Panc1 (cell line): ENCODE measurements at regions not wholly inside any gene's neighbourhood (a gene's known extent, or its start where the extent isn't known, plus 50 kb on each side); places are given as distances from the start of the nearest gene placed in this dataset.
A peak's percentile ranks its signal among the peaks of the same experiment; 100 is the strongest.
"Not testable (repeated sequence)": the region's sequence is repeated elsewhere in the genome, so short reads cannot be mapped to it uniquely, and the experiment has no call there.

Experiments
- ATAC-seq: fragments of 200-7000 bp; cut with Tn5 transposase; 2 replicates; pipeline ENCODE4 v1.9.1; 2020; ENCODE audit warnings: mild to moderate bottlenecking, moderate library complexity
- BruUV-seq: library from RNA; stranded (reverse); fragments of 400-500 nt; replicated peaks from 2 replicates; lab custom pipeline; 2021; lab: Mats Ljungman, UMichigan
- CTCF ChIA-PET: fragments of 300-600 bp; sonication (Branson Sonifier 250); formaldehyde crosslinking; loops from one replicate; lab custom pipeline; 2022; ENCODE audit warnings: antibody characterized with exemption; lab: Charles Lee
- POLR2A ChIA-PET: fragments of 300-600 bp; sonication (Branson Sonifier 250); formaldehyde crosslinking; loops from one replicate; lab custom pipeline; 2022; ENCODE audit warnings: antibody characterized with exemption; lab: Charles Lee
- DNase-seq: peaks from one replicate; pipeline ENCODE4 v3.0.0-alpha.2; 2010; ENCODE audit warnings: low read depth, low spot score
- H3K27ac ChIP-seq: 2 replicates; pipeline ENCODE4 v1.5.1; 2011; ENCODE audit warnings: mild to moderate bottlenecking, low read length, inconsistent platforms
- H3K27me3 ChIP-seq: fragments of 200-500 bp; sonication (Bioruptor generic); 2 replicates; pipeline ENCODE4 v1.6.0; 2014; ENCODE audit warnings: low read length, inconsistent platforms; ENCODE audit not compliant: control insufficient read depth, insufficient read depth
- H3K36me3 ChIP-seq: fragments of 200-500 bp; sonication (Bioruptor generic); 2 replicates; pipeline ENCODE4 v1.5.1; 2014; ENCODE audit warnings: inconsistent platforms, mild to moderate bottlenecking, low read length, moderate library complexity; ENCODE audit not compliant: control insufficient read depth, insufficient read depth
- H3K4me1 ChIP-seq: 2 replicates; pipeline ENCODE4 v1.5.1; 2011; ENCODE audit warnings: inconsistent platforms, mild to moderate bottlenecking, low read length, moderate library complexity; ENCODE audit not compliant: control insufficient read depth, insufficient read depth
- H3K4me3 ChIP-seq, 2 experiments: 2 replicates each; pipeline ENCODE4 v1.5.1; 2011 to 2012; ENCODE audit warnings: low read depth in 2 of 2, low read length in 2 of 2, mild to moderate bottlenecking in 2 of 2, inconsistent platforms in 1 of 2, moderate library complexity in 1 of 2
- H3K9me3 ChIP-seq: fragments of 200-500 bp; sonication (Bioruptor generic); 2 replicates; pipeline ENCODE4 v1.5.1; 2014; ENCODE audit warnings: low read depth, mild to moderate bottlenecking, inconsistent platforms, low read length, moderate library complexity; ENCODE audit not compliant: control insufficient read depth, insufficient read depth
- CTCF ChIP-seq: fragments of 450-650 bp; IDR thresholded peaks from 2 replicates; pipeline ENCODE4 v1.5.1; 2017; ENCODE audit warnings: mild to moderate bottlenecking
- POLR2AphosphoS5 ChIP-seq: IDR thresholded peaks from 2 replicates; pipeline ENCODE4 v1.6.1; 2012; ENCODE audit warnings: mild to moderate bottlenecking, low read depth, low read length, moderate library complexity
- SIN3A ChIP-seq: IDR thresholded peaks from 2 replicates; pipeline ENCODE4 v1.6.1; 2012; ENCODE audit warnings: low read depth, mild to moderate bottlenecking, low read length, moderate library complexity, borderline replicate concordance; ENCODE audit not compliant: insufficient read depth
- TCF7L2 ChIP-seq: IDR thresholded peaks from 2 replicates; pipeline ENCODE4 v1.6.1; 2011; ENCODE audit warnings: mild to moderate bottlenecking, low read depth, low read length, inconsistent platforms
- in situ Hi-C: cut with HindIII; loops from 2 replicates; pipeline ENCODE4 v1.10.0; 2016; ENCODE audit warnings: low sequenced_read_pairs, low pct_unique_long_range_greater_than_20kb
- intact Hi-C: fragments of 100-400 bp; cut with micrococcal nuclease; formaldehyde crosslinking; loops from one replicate; pipeline ENCODE4 v1.10.0; 2022; ENCODE audit not compliant: unreplicated experiment
- TF ChIP-seq, protein P1 (sequence below), 2 experiments: IDR thresholded peaks; 2 replicates each; pipeline ENCODE4 v1.6.1; 2011 to 2012; ENCODE audit warnings: low read depth in 2 of 2, control low read depth in 1 of 2, low read length in 1 of 2, mild to moderate bottlenecking in 1 of 2, moderate library complexity in 1 of 2; ENCODE audit not compliant: insufficient read depth in 1 of 2

- Histone ChIP-seq H3K9me3 (no peaks in the 10 kb centered on the region), H3K27ac (no peak overlapping the region), H3K27me3 (no peaks in the 10 kb centered on the region), H3K4me3 (no peak overlapping the region), H3K4me1 (peaks cover 43% of the 10 kb centered on the region), H3K36me3 (no peaks in the 10 kb centered on the region)
- DNase-seq (no peak), ATAC-seq (no peak)
- CTCF ChIA-PET: no interaction called here
- POLR2A ChIA-PET: interaction anchor here (0.6 kb wide), 1 partner anchor 1618 kb away, joined by 3 read pairs; no protein-coding TSS in a partner anchor
- BruUV-seq: no TSS peak
- TF ChIP-seq TCF7L2 (peak; percentile 27; the same call in 1 of the 2 replicates), SIN3A (no peak), CTCF (no peak)
- intact Hi-C loops: no loop called here
- in situ Hi-C loops: no loop called here
Measured at GRCh38 chr22:25395915-25396314, 168.6 kb upstream of the GRK3 start.

DNA sequence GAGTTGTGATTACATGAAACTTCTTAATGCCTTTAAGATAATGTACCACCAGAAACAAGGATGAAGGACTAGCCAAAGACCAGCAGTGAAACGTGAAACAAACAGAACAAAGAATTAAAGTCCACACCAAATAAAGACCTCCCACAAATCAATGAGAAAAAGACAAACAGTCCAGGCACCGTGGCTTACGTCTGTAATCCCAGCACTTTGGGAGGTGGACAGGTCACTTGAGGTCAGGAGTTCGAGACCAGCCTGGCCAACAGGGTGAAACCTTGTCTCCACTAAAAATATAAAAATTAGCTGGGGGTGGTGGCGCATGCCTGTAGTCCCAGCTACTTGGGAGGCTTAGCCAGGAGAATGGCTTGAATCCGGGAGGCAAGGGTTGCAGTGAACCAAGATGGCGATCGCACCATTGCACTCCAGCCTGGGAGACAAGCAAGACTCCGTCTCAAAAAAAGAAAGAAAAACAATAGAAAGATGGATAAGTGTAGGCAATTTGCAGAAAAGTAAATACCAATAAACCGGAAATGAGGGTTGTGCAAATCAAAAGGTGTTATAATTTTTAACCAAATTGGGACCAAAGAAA is 167.8 kb upstream of the GRK3 start:
- no peak for DNase-seq
- no peaks in the 10 kb centered on the region for H3K27me3 ChIP-seq
- TF ChIP-seq CTCF: no peak
- H3K4me1 ChIP-seq: peaks cover 48% of the 10 kb centered on the region
- H3K9me3 ChIP-seq: no peaks in the 10 kb centered on the region
- no peak overlapping the region for H3K4me3 ChIP-seq
- intact Hi-C loops: no loop called here
- no peak overlapping the region for H3K27ac ChIP-seq
- ChIA-PET POLR2A (no interaction called here), CTCF (no interaction called here)
- H3K36me3 ChIP-seq: no peaks in the 10 kb centered on the region
- no peak for ATAC-seq
- in situ Hi-C loops: no loop called here
- BruUV-seq: no TSS peak

GRCh38 chr22:25397616-25398015 is 166.9 kb upstream of the GRK3 start:
- DNase-seq (no peak), ATAC-seq (no peak)
- Histone ChIP-seq H3K4me3 (no peak overlapping the region), H3K27me3 (no peaks in the 10 kb centered on the region), H3K36me3 (no peaks in the 10 kb centered on the region), H3K27ac (peak overlapping the region; percentile 57; the same call in 1 of the 2 replicates), H3K4me1 (peaks cover 51% of the 10 kb centered on the region), H3K9me3 (no peaks in the 10 kb centered on the region)
- TF ChIP-seq, protein P1, sequence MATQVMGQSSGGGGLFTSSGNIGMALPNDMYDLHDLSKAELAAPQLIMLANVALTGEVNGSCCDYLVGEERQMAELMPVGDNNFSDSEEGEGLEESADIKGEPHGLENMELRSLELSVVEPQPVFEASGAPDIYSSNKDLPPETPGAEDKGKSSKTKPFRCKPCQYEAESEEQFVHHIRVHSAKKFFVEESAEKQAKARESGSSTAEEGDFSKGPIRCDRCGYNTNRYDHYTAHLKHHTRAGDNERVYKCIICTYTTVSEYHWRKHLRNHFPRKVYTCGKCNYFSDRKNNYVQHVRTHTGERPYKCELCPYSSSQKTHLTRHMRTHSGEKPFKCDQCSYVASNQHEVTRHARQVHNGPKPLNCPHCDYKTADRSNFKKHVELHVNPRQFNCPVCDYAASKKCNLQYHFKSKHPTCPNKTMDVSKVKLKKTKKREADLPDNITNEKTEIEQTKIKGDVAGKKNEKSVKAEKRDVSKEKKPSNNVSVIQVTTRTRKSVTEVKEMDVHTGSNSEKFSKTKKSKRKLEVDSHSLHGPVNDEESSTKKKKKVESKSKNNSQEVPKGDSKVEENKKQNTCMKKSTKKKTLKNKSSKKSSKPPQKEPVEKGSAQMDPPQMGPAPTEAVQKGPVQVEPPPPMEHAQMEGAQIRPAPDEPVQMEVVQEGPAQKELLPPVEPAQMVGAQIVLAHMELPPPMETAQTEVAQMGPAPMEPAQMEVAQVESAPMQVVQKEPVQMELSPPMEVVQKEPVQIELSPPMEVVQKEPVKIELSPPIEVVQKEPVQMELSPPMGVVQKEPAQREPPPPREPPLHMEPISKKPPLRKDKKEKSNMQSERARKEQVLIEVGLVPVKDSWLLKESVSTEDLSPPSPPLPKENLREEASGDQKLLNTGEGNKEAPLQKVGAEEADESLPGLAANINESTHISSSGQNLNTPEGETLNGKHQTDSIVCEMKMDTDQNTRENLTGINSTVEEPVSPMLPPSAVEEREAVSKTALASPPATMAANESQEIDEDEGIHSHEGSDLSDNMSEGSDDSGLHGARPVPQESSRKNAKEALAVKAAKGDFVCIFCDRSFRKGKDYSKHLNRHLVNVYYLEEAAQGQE (IDR thresholded peaks at IDR 0.05; ENCODE audit: insufficient read depth in 1 of 2, low read depth in 2 of 2, low read length in 1 of 2): no peak
- no peak for TF ChIP-seq CTCF
- no peak for TF ChIP-seq SIN3A
- no peak for TF ChIP-seq POLR2AphosphoS5
- in situ Hi-C loops: no loop called here
- CTCF ChIA-PET: no interaction called here
- no TSS peak for BruUV-seq
- POLR2A ChIA-PET: no interaction called here
- intact Hi-C loops: no loop called here

GRCh38 chr22:25398591-25399062 is 165.8 kb upstream of the GRK3 start:
- H3K36me3 ChIP-seq, BruUV-seq, in situ Hi-C loops, intact Hi-C loops, H3K9me3 ChIP-seq, POLR2A ChIA-PET, H3K4me3 ChIP-seq, H3K27me3 ChIP-seq, DNase-seq, ATAC-seq: not testable (repeated sequence)
- Histone ChIP-seq H3K27ac (peak overlapping the region; percentile 57), H3K4me1 (peaks cover 51% of the 10 kb centered on the region)
- CTCF ChIA-PET: interaction anchor here (0.6 kb wide), 1 partner anchor 15 kb away, joined by 3 read pairs; no protein-coding TSS in a partner anchor
